Lower lobe of right lung (tissue), 2 donors: ENCODE measurements at regions not wholly inside any gene's neighbourhood (a gene's known extent, or its start where the extent isn't known, plus 50 kb on each side); places are given as distances from the start of the nearest gene placed in this dataset.

Experiments
- ATAC-seq, 2 donors: fragments of 200-7000 bp; cut with Tn5 transposase; one replicate each; pipeline ENCODE4 v1.9.1; 2020 to 2022; ENCODE audit warnings: mild to moderate bottlenecking in 2 of 2, moderate library complexity in 2 of 2
- DNase-seq: peaks from one replicate; pipeline ENCODE4 v3.0.0-alpha.2; 2020
- H3K27ac ChIP-seq: fragments of 200-600 bp; one replicate; pipeline ENCODE4 v1.8.0; 2022
- H3K27me3 ChIP-seq: fragments of 200-600 bp; one replicate; pipeline ENCODE4 v1.8.0; 2022; ENCODE audit warnings: low read depth
- H3K36me3 ChIP-seq: fragments of 200-600 bp; one replicate; pipeline ENCODE4 v1.8.0; 2022; ENCODE audit warnings: mild to moderate bottlenecking
- H3K4me1 ChIP-seq: fragments of 200-600 bp; one replicate; pipeline ENCODE4 v1.8.0; 2022
- H3K4me3 ChIP-seq: fragments of 200-600 bp; one replicate; pipeline ENCODE4 v1.8.0; 2022; ENCODE audit warnings: mild to moderate bottlenecking
- H3K9me3 ChIP-seq: fragments of 200-600 bp; one replicate; pipeline ENCODE4 v1.8.0; 2022
- CTCF ChIP-seq: fragments of 200-600 bp; IDR thresholded peaks from one replicate; pipeline ENCODE4 v1.8.0; 2022; ENCODE audit warnings: antibody characterized with exemption, mild to moderate bottlenecking
- intact Hi-C: fragments of 100-400 bp; cut with DNase I; formaldehyde crosslinking; loops from one replicate; pipeline ENCODE4 v1.11.0; 2022
- donor health status: DM: no; HTN: yes; CAD: no; lungs with severe emphysema.

- DNase-seq: no peak
- H3K4me3 ChIP-seq: no peak overlapping the region
- no peaks in the 10 kb centered on the region for H3K9me3 ChIP-seq
- H3K36me3 ChIP-seq: no peaks in the 10 kb centered on the region
- intact Hi-C loops: no loop called here
- no peaks in the 10 kb centered on the region for H3K4me1 ChIP-seq
- H3K27ac ChIP-seq: no peak overlapping the region
- no peak for ATAC-seq
- no peaks in the 10 kb centered on the region for H3K27me3 ChIP-seq
- TF ChIP-seq CTCF: no peak
Measured at GRCh38 chr18:56021809-56022195, 433.8 kb upstream of the TCF4 start.

GRCh38 chr18:56021136-56021808 is 433.3 kb upstream of the TCF4 start:
- peak overlapping the region; percentile 31 for H3K27ac ChIP-seq

GRCh38 chr18:56019908-56020307 is 431.9 kb upstream of the TCF4 start:
- no peak overlapping the region for H3K4me3 ChIP-seq
- H3K9me3 ChIP-seq: no peaks in the 10 kb centered on the region
- H3K27ac ChIP-seq: peak overlapping the region; percentile 54
- H3K4me1 ChIP-seq: no peaks in the 10 kb centered on the region
- intact Hi-C loops: no loop called here
- no peak for DNase-seq
- H3K36me3 ChIP-seq: no peaks in the 10 kb centered on the region
- no peak for ATAC-seq
- TF ChIP-seq CTCF: no peak
- H3K27me3 ChIP-seq: no peaks in the 10 kb centered on the region

More at GRCh38 chr18:56021136-56021808, 433.3 kb upstream of the TCF4 start:
- H3K4me3 ChIP-seq: no peak overlapping the region
- H3K4me1 ChIP-seq: no peaks in the 10 kb centered on the region
- H3K9me3 ChIP-seq: no peaks in the 10 kb centered on the region
- intact Hi-C loops: no loop called here
- no peak for TF ChIP-seq CTCF
- DNase-seq: no peak
- ATAC-seq: no peak
- no peaks in the 10 kb centered on the region for H3K27me3 ChIP-seq
- H3K36me3 ChIP-seq: no peaks in the 10 kb centered on the region

- H3K9me3 ChIP-seq: no peaks in the 10 kb centered on the region
- no peaks in the 10 kb centered on the region for H3K27me3 ChIP-seq
- H3K4me3 ChIP-seq: no peak overlapping the region
- no peaks in the 10 kb centered on the region for H3K4me1 ChIP-seq
- H3K27ac ChIP-seq: no peak overlapping the region
- intact Hi-C loops: no loop called here
- ATAC-seq (no peak), DNase-seq (no peak)
- no peak for TF ChIP-seq CTCF
- H3K36me3 ChIP-seq: no peaks in the 10 kb centered on the region
Measured at GRCh38 chr18:56019156-56019555, 431.2 kb upstream of the TCF4 start.

- no peaks in the 10 kb centered on the region for H3K36me3 ChIP-seq
- H3K4me3 ChIP-seq: no peak overlapping the region
- H3K9me3 ChIP-seq: peaks cover 9% of the 10 kb centered on the region
- no peaks in the 10 kb centered on the region for H3K4me1 ChIP-seq
- H3K27ac ChIP-seq: no peak overlapping the region
- no peak for TF ChIP-seq CTCF
- no peaks in the 10 kb centered on the region for H3K27me3 ChIP-seq
- no peak for DNase-seq
- ATAC-seq: no peak
- intact Hi-C loops: no loop called here
Measured at GRCh38 chr18:56009411-56009810, 421.4 kb upstream of the TCF4 start.
